WTC11 (cell line): ENCODE measurements at regions not wholly inside any gene's neighbourhood (a gene's known extent, or its start where the extent isn't known, plus 50 kb on each side); places are given as distances from the start of the nearest gene placed in this dataset.

ENCODE experiments used
- ATAC-seq: fragments of 200-7000 bp; cut with Tn5 transposase; 2 replicates; pipeline ENCODE4 v1.10.0; 2021; ENCODE audit warnings: mild to moderate bottlenecking, moderate library complexity
- CTCF ChIA-PET: fragments of 300-600 bp; sonication (Branson Sonifier 250); formaldehyde crosslinking; loops from one replicate; lab custom pipeline; 2021; ENCODE audit warnings: antibody characterized with exemption; lab: Charles Lee
- POLR2A ChIA-PET: fragments of 350-600 bp; sonication (Branson Sonifier 250); formaldehyde crosslinking; loops from one replicate; lab custom pipeline; 2021; ENCODE audit warnings: antibody characterized with exemption; lab: Charles Lee
- DNase-seq: peaks from one replicate; pipeline ENCODE4 v3.0.0; 2021; ENCODE audit warnings: low spot score
- H3K27ac Mint-ChIP-seq: 2 replicates; pipeline ENCODE4 v1.8.0; 2021; ENCODE audit warnings: mixed read lengths
- H3K27me3 Mint-ChIP-seq: 2 replicates; pipeline ENCODE4 v1.8.0; 2021; ENCODE audit warnings: low read depth, mild to moderate bottlenecking, moderate library complexity, mixed read lengths
- H3K36me3 Mint-ChIP-seq: 2 replicates; pipeline ENCODE4 v1.8.0; 2021; ENCODE audit warnings: mixed read lengths
- H3K4me1 Mint-ChIP-seq: 2 replicates; pipeline ENCODE4 v1.8.0; 2022; ENCODE audit warnings: mixed read lengths
- H3K4me3 Mint-ChIP-seq: 2 replicates; pipeline ENCODE4 v1.8.0; 2021; ENCODE audit warnings: mild to moderate bottlenecking, moderate library complexity, mixed read lengths
- H3K9me3 Mint-ChIP-seq: 2 replicates; pipeline ENCODE4 v1.8.0; 2021; ENCODE audit warnings: mixed read lengths
- EMX1 ChIP-seq: fragments of 250-450 bp; sonication (Bioruptor Pico); IDR thresholded peaks from 2 replicates; pipeline ENCODE4 v1.8.0; 2021; ENCODE audit warnings: mild to moderate bottlenecking
- ETV6 ChIP-seq: sonication (generic); formaldehyde crosslinking; IDR thresholded peaks from 2 replicates; pipeline ENCODE4 v1.8.1; 2022; ENCODE audit warnings: mild to moderate bottlenecking, missing genetic modification reagents
- GABPB1 ChIP-seq: sonication (generic); formaldehyde crosslinking; IDR thresholded peaks from 2 replicates; pipeline ENCODE4 v1.8.1; 2023; ENCODE audit warnings: mild to moderate bottlenecking, missing genetic modification reagents
- HMGA2 ChIP-seq: fragments of 250-450 bp; sonication (Bioruptor Pico); IDR thresholded peaks from 2 replicates; pipeline ENCODE4 v1.4.0; 2021; ENCODE audit warnings: mild to moderate bottlenecking, moderate library complexity
- MYBL2 ChIP-seq: sonication (generic); formaldehyde crosslinking; IDR thresholded peaks from 2 replicates; pipeline ENCODE4 v1.8.1; 2023; ENCODE audit warnings: mild to moderate bottlenecking, moderate library complexity, missing genetic modification reagents
- NFATC4 ChIP-seq: fragments of 250-450 bp; sonication (Bioruptor Pico); IDR thresholded peaks from 2 replicates; pipeline ENCODE4 v1.9.0; 2021; ENCODE audit warnings: mild to moderate bottlenecking
- NFE2L1 ChIP-seq: sonication (generic); formaldehyde crosslinking; IDR thresholded peaks from 2 replicates; pipeline ENCODE4 v1.8.1; 2023; ENCODE audit warnings: missing genetic modification reagents
- NR1H2 ChIP-seq: sonication (generic); formaldehyde crosslinking; IDR thresholded peaks from 2 replicates; pipeline ENCODE4 v1.9.0; 2021; ENCODE audit warnings: mild to moderate bottlenecking, moderate library complexity, missing genetic modification reagents
- NR2C2 ChIP-seq: sonication (generic); formaldehyde crosslinking; IDR thresholded peaks from 2 replicates; pipeline ENCODE4 v1.8.0; 2022; ENCODE audit warnings: mild to moderate bottlenecking, missing genetic modification reagents
- NR3C1 ChIP-seq: sonication (generic); formaldehyde crosslinking; conservative IDR thresholded peaks from 2 replicates; pipeline ENCODE4 v1.8.1; 2023; ENCODE audit warnings: low read depth, mild to moderate bottlenecking, missing genetic modification reagents
- RELA ChIP-seq: sonication (generic); formaldehyde crosslinking; IDR thresholded peaks from 2 replicates; pipeline ENCODE4 v1.8.1; 2022; ENCODE audit warnings: missing genetic modification reagents, mild to moderate bottlenecking, borderline replicate concordance
- TEAD1 ChIP-seq: sonication (generic); formaldehyde crosslinking; IDR thresholded peaks from 2 replicates; pipeline ENCODE4 v1.8.0; 2022; ENCODE audit warnings: mild to moderate bottlenecking, missing genetic modification reagents
- TEAD4 ChIP-seq: sonication (generic); formaldehyde crosslinking; IDR thresholded peaks from 2 replicates; pipeline ENCODE4 v1.8.0; 2022; ENCODE audit warnings: mild to moderate bottlenecking, missing genetic modification reagents
- ZNF138 ChIP-seq: sonication (generic); formaldehyde crosslinking; conservative IDR thresholded peaks from 2 replicates; pipeline ENCODE4 v1.8.1; 2022; ENCODE audit warnings: mild to moderate bottlenecking, moderate library complexity, missing genetic modification reagents
- ZNF232 ChIP-seq: sonication (generic); formaldehyde crosslinking; IDR thresholded peaks from 2 replicates; pipeline ENCODE4 v1.8.0; 2022; ENCODE audit warnings: mild to moderate bottlenecking, missing genetic modification reagents
- ZNF263 ChIP-seq: sonication (generic); formaldehyde crosslinking; IDR thresholded peaks from 2 replicates; pipeline ENCODE4 v1.8.1; 2022; ENCODE audit warnings: low read depth, mild to moderate bottlenecking, moderate library complexity, missing genetic modification reagents
- TF ChIP-seq, protein P1 (sequence below): sonication (generic); formaldehyde crosslinking; conservative IDR thresholded peaks from 2 replicates; pipeline ENCODE4 v1.8.1; 2022; ENCODE audit warnings: mild to moderate bottlenecking, missing genetic modification reagents
- TF ChIP-seq, protein P2 (sequence below): sonication (generic); formaldehyde crosslinking; IDR thresholded peaks from 2 replicates; pipeline ENCODE4 v1.8.0; 2022; ENCODE audit warnings: mild to moderate bottlenecking, missing genetic modification reagents
- TF ChIP-seq, protein P3 (sequence below): fragments of 250-450 bp; sonication (Bioruptor Pico); IDR thresholded peaks from 2 replicates; pipeline ENCODE4 v1.9.0; 2021; ENCODE audit warnings: mild to moderate bottlenecking
- TF ChIP-seq, protein P4 (sequence below): sonication (generic); formaldehyde crosslinking; IDR thresholded peaks from 2 replicates; pipeline ENCODE4 v1.8.0; 2022; ENCODE audit warnings: mild to moderate bottlenecking, missing genetic modification reagents
- TF ChIP-seq, protein P5 (sequence below): sonication (generic); formaldehyde crosslinking; conservative IDR thresholded peaks from 2 replicates; pipeline ENCODE4 v1.8.1; 2023; ENCODE audit warnings: mild to moderate bottlenecking, low read depth, missing genetic modification reagents, moderate library complexity

DNA sequence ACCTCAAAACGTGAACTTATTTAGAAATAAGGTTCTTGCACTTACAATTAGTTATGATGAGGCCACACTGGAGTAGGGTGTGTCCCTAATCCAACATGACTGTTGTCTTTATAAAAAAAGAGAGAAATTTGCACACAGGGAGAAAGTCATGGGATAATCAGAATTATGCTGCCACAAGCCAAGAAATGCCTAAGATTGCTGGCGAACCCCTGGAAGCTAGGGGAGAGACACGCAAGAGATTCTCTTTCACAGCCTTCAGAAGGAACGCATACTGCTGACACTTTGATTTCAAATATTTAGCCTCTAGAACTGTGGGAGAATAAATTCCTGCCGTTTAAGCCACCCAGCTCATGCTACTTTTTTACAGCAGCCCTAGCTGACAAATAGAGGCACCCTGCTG lies 138.3 kb downstream of the CCDC71L start (continued):
- TF ChIP-seq ZNF263 (CRISPR knock-in tag) (no peak), ZNF138 (CRISPR knock-in tag) (no peak), TEAD4 (CRISPR knock-in tag) (no peak)

DNA sequence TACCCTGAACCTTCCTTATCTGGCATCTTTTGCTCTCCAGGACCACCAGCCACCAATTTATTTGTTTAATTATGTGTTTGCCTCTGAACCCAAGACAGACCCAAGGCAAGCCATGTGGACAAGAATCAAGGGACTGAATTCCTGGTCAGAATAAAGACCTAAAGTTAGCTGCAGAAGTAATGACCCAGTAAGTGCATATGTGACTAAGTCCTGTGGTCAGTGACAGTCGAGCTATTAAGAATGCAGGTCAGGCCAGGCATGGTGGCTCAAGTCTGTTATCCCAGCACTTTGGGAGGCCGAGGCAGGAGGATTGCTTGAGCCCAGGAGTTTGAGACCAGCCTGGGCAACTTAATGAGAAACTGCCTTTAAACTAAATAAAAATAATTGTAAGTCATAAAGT lies 139.4 kb downstream of the CCDC71L start:
- Mint-ChIP-seq H3K4me1 (no peaks in the 10 kb centered on the region), H3K4me3 (no peak overlapping the region), H3K27ac (no peak overlapping the region), H3K36me3 (no peaks in the 10 kb centered on the region), H3K27me3 (peaks cover 4% of the 10 kb centered on the region), H3K9me3 (no peaks in the 10 kb centered on the region)
- ChIA-PET POLR2A (interaction anchor here (0.6 kb wide), 1 partner anchor 495 kb away, joined by 3 read pairs; no protein-coding TSS in a partner anchor), CTCF (interaction anchor here (1.5 to 1.7 kb wide), 2 partner anchors 223 to 345 kb away, joined by 3 to 7 read pairs; no protein-coding TSS in a partner anchor)
- ATAC-seq: no peak
- DNase-seq: no peak
- no peak for TF ChIP-seq ZNF232 (CRISPR knock-in tag)
- TF ChIP-seq RELA (CRISPR knock-in tag): no peak
- TF ChIP-seq NR1H2 (CRISPR knock-in tag): no peak
- TF ChIP-seq TEAD4 (CRISPR knock-in tag): no peak
- TF ChIP-seq NR3C1 (CRISPR knock-in tag): no peak

DNA sequence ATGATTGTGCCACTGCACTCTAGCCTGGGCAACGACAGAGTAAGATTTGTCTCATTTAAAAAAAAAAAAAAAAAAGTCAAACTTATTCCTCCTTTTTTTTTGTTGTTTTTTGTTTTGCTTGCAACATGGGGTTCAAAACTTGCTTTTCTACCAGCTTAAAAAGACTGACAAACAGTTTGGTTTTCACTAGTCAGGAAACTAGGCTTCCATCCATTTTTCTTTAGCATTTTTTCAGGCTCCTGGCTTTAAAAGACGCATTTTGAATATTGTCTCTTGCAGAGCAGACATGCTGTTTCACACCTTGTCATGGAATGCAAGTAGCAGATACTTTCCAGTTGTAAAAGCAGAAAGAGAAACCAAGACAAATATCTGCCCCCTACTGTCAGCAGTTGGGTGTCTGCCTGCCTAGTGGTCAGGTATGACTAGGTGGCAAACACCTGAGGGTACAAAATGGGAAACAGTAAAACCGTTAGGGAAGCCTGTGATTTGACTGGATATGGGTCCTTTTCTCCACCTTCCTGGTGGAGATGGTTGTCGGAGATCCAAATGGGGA lies 139.9 kb downstream of the CCDC71L start:
- Mint-ChIP-seq H3K4me1 (no peaks in the 10 kb centered on the region), H3K36me3 (no peaks in the 10 kb centered on the region), H3K4me3 (no peak overlapping the region), H3K9me3 (no peaks in the 10 kb centered on the region), H3K27ac (no peak overlapping the region)
- POLR2A ChIA-PET: interaction anchor here (0.6 to 0.7 kb wide), 2 partner anchors 269 to 496 kb away, joined by 3 to 4 read pairs; no protein-coding TSS in a partner anchor
- no peak; the same call in 1 of the 2 replicates for ATAC-seq
- TF ChIP-seq NFATC4 (CRISPR knock-in tag) (no peak), NFE2L1 (no peak), EMX1 (CRISPR knock-in tag) (no peak), TEAD1 (CRISPR knock-in tag) (no peak)
- TF ChIP-seq, protein P1, sequence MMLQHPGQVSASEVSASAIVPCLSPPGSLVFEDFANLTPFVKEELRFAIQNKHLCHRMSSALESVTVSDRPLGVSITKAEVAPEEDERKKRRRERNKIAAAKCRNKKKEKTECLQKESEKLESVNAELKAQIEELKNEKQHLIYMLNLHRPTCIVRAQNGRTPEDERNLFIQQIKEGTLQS (CRISPR knock-in tag): no peak
- TF ChIP-seq, protein P2, sequence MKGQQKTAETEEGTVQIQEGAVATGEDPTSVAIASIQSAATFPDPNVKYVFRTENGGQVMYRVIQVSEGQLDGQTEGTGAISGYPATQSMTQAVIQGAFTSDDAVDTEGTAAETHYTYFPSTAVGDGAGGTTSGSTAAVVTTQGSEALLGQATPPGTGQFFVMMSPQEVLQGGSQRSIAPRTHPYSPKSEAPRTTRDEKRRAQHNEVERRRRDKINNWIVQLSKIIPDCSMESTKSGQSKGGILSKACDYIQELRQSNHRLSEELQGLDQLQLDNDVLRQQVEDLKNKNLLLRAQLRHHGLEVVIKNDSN: no peak
- TF ChIP-seq, protein P3, sequence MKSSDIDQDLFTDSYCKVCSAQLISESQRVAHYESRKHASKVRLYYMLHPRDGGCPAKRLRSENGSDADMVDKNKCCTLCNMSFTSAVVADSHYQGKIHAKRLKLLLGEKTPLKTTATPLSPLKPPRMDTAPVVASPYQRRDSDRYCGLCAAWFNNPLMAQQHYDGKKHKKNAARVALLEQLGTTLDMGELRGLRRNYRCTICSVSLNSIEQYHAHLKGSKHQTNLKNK (CRISPR knock-in tag): no peak
- TF ChIP-seq, all 79 proteins: peak for 0
- no peak for DNase-seq
- CTCF ChIA-PET: interaction anchor here (0.6 to 1.7 kb wide), 3 partner anchors 223 to 507 kb away, joined by 3 to 7 read pairs (median 3); no protein-coding TSS in a partner anchor
- peaks cover 4% of the 10 kb centered on the region for H3K27me3 Mint-ChIP-seq

DNA sequence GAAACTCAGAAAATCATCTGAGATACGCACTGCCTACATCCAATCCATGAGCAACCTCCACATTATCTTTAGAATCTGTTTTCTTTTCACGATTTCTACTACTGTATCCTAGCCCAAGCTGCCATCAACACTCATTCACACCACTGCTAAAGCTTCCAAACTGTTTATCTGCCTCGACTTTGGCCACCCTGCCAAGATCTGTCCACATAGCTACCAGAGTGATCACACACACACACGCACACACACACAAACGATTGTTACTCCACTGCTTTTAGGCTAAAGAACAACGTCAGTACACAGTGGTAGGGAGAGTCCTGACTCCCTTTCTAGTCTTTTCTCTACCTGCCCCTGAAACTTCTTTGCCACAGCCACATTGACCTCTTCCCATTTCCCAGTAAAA lies 142.0 kb downstream of the CCDC71L start:
- peaks cover 4% of the 10 kb centered on the region for H3K27me3 Mint-ChIP-seq
- H3K4me1 Mint-ChIP-seq: no peaks in the 10 kb centered on the region
- no peaks in the 10 kb centered on the region for H3K9me3 Mint-ChIP-seq
- POLR2A ChIA-PET: interaction anchor here (0.6 kb wide), 1 partner anchor 561 kb away, joined by 3 read pairs; no protein-coding TSS in a partner anchor
- no peak for ATAC-seq
- TF ChIP-seq MYBL2 (CRISPR knock-in tag) (no peak), TEAD1 (CRISPR knock-in tag) (no peak), NR2C2 (CRISPR knock-in tag) (no peak), HMGA2 (CRISPR knock-in tag) (no peak), GABPB1 (no peak), NR3C1 (CRISPR knock-in tag) (no peak), ETV6 (CRISPR knock-in tag) (no peak), NR1H2 (CRISPR knock-in tag) (no peak)
- TF ChIP-seq, protein P4, sequence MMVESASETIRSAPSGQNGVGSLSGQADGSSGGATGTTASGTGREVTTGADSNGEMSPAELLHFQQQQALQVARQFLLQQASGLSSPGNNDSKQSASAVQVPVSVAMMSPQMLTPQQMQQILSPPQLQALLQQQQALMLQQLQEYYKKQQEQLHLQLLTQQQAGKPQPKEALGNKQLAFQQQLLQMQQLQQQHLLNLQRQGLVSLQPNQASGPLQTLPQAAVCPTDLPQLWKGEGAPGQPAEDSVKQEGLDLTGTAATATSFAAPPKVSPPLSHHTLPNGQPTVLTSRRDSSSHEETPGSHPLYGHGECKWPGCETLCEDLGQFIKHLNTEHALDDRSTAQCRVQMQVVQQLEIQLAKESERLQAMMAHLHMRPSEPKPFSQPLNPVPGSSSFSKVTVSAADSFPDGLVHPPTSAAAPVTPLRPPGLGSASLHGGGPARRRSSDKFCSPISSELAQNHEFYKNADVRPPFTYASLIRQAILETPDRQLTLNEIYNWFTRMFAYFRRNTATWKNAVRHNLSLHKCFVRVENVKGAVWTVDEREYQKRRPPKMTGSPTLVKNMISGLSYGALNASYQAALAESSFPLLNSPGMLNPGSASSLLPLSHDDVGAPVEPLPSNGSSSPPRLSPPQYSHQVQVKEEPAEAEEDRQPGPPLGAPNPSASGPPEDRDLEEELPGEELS (CRISPR knock-in tag): no peak
- TF ChIP-seq, protein P5, sequence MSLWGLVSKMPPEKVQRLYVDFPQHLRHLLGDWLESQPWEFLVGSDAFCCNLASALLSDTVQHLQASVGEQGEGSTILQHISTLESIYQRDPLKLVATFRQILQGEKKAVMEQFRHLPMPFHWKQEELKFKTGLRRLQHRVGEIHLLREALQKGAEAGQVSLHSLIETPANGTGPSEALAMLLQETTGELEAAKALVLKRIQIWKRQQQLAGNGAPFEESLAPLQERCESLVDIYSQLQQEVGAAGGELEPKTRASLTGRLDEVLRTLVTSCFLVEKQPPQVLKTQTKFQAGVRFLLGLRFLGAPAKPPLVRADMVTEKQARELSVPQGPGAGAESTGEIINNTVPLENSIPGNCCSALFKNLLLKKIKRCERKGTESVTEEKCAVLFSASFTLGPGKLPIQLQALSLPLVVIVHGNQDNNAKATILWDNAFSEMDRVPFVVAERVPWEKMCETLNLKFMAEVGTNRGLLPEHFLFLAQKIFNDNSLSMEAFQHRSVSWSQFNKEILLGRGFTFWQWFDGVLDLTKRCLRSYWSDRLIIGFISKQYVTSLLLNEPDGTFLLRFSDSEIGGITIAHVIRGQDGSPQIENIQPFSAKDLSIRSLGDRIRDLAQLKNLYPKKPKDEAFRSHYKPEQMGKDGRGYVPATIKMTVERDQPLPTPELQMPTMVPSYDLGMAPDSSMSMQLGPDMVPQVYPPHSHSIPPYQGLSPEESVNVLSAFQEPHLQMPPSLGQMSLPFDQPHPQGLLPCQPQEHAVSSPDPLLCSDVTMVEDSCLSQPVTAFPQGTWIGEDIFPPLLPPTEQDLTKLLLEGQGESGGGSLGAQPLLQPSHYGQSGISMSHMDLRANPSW (CRISPR knock-in tag): no peak
- DNase-seq: no peak
- CTCF ChIA-PET: no interaction called here
- H3K27ac Mint-ChIP-seq: no peak overlapping the region
- no peak overlapping the region for H3K4me3 Mint-ChIP-seq
- H3K36me3 Mint-ChIP-seq: no peaks in the 10 kb centered on the region
